ENCODE measurements at regions not wholly inside any gene's neighbourhood (a gene's known extent, or its start where the extent isn't known, plus 50 kb on each side); places are given as distances from the start of the nearest gene placed in this dataset.

DNA sequence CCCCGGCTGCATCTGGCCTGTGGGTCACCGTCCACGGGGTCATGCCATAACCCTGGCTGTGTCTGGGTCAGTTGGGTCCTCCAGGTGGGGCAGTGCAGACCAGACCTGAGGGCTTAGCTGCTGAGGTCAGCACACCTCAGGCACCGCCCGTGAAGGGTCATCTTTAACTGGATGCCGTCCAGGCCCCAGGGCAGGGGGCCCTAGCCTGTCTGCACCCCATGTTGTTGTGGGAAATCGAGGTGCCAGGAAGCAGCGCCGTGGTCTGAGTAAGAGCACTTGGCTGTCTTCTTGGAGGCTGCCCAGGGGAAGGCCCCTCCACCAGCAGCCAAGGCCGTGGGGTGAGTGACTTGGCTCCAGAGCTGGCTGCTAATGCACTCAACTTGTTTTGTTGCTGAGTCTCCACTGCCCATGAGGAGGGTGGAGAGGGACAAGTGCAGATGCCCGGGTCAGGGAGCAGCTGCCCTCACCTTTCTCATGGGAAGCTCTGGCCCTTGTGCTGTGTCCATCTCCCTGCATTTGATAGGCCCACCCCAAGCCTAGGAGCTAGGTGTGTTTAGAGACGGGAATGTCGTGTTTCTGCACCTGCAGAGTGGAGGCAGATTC, 317.2 kb downstream of the TMEM121 start:
- TF ChIP-seq, protein P1, sequence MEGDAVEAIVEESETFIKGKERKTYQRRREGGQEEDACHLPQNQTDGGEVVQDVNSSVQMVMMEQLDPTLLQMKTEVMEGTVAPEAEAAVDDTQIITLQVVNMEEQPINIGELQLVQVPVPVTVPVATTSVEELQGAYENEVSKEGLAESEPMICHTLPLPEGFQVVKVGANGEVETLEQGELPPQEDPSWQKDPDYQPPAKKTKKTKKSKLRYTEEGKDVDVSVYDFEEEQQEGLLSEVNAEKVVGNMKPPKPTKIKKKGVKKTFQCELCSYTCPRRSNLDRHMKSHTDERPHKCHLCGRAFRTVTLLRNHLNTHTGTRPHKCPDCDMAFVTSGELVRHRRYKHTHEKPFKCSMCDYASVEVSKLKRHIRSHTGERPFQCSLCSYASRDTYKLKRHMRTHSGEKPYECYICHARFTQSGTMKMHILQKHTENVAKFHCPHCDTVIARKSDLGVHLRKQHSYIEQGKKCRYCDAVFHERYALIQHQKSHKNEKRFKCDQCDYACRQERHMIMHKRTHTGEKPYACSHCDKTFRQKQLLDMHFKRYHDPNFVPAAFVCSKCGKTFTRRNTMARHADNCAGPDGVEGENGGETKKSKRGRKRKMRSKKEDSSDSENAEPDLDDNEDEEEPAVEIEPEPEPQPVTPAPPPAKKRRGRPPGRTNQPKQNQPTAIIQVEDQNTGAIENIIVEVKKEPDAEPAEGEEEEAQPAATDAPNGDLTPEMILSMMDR (conservative IDR thresholded peaks at IDR 0.05; ENCODE audit: low read depth in 2 of 2), result no peak
- TF ChIP-seq POLR2AphosphoS5 (IDR thresholded peaks at IDR 0.05; ENCODE audit: low read depth) (no peak), CREB1 (CRISPR knock-in tag; IDR thresholded peaks at IDR 0.05; ENCODE audit: low read depth) (no peak), EZH2 (IDR thresholded peaks at IDR 0.05; ENCODE audit: low read depth, unreplicated experiment) (no peak)
